NCI-H187 (cell line): ENCODE measurements at regions not wholly inside any gene's neighbourhood (a gene's known extent, or its start where the extent isn't known, plus 50 kb on each side); places are given as distances from the start of the nearest gene placed in this dataset.

Source experiments
- DNase-seq, 2 experiments: peaks; one replicate each; lab custom pipeline; 2025; lab: John Stamatoyannopoulos, UW

DNA sequence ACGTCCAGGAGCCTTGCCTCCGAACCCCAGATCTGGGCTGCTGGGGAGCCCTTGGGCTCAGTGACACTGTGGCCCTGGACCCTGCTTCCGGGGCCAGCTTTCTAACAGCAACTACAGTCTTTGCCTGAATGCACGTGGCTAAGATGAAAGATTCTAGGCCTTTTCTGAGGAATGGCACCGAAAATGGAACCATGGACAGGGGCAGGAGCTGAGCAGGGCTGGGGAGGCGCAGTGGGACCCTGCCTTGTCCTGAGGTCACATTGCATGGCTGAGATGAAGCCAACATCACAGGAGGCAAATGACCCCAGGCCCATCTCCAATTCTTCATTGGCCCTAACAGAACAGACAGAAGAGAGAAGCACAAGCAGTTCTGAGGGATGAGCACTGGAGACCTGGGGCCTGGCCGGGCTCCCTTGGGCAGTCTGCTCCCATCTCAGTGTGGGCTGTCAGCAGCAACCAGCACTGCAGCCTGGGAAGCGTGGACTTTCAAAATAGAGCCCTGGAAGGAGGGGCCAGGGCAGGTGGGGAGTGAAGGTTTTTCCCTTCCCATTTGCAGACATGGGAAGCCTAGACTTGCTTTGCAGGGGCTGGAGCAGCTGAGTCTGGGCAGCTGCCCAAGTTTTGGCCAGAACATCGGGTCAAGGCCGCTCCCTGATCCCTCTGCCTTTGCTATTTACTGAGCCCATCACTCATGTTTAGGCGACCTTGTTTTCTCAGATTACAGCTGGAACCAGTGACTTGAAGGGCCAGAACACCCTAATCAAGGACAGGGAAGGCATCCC is 114.4 kb upstream of the TCERG1L start:
- DNase-seq = no peak

DNA sequence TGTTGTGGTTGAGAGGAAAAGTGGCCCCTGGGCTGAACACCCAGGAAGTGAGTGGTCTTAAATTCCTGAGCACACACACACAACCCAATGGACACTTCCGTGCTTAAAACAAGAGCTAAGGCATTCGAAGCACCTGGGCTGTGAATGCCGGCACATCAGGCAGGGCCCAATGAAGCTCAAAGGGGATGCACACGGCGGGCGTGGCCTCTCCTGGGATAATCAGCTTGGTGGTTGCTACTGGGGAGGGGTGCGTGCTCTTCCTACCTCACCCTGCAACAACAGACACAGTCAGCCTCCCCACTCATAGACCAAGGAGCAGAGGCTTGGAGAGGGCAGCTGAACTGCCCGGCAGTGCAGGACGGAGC is 115.0 kb upstream of the TCERG1L start:
- no peak for DNase-seq

DNA sequence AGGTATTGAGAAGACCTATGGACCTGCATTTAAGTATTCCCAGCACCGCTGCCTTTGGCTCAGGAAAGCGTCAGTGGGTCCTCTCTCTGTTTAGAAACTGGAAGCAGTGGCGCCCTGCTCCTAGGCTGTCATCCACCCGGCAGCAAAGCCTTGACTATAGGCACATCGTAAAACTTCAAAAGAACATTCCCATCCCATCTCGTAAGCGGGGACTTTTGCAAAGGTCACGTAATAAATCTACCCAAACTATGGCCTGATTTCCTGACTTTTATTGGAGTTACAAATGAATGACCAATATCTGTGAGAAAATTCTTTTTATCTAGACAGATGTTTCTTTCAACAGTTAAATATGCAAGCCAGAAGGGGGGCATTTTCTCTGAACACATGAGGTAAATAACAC is 115.8 kb upstream of the TCERG1L start:
- DNase-seq = no peak

DNA sequence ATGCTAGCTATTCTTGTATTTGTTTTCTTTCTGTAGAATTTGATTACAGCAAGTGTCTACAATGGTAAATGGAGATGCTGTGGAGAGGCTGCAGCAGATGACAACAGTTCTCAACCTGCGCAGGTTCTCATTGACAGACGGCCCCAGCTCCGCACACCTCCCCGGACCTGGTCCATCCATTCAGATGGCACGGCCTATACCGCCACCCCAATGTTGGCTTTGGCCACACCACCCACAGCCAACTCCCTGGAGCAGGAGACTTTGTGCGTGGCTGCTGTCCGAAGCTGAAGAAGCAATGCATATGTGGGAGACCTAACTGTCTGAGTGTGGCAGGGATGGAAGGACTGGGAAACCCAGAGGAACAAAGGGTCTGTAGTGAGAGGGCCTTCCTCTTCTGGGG is 116.4 kb upstream of the TCERG1L start:
- no peak for DNase-seq

DNA sequence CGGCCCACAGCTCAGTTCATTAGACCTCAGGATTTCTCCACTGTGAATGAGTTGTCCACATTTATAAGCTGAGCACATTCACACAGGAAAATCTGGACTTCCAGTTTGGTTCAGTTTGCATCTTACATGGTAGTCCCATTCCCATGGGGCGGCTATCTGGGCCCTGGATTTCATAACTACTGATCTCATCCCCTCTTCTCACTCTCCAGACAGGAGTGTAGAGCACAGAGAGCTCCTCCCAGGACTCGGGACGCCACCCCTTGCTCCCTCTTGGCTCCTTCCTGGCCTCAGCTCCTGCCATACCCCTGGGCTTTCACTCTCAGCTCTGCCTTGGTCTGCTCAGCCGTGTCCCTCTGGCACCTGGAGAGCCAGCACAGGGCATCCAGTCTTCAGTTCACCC is 117.6 kb upstream of the TCERG1L start:
- DNase-seq = no peak

DNA sequence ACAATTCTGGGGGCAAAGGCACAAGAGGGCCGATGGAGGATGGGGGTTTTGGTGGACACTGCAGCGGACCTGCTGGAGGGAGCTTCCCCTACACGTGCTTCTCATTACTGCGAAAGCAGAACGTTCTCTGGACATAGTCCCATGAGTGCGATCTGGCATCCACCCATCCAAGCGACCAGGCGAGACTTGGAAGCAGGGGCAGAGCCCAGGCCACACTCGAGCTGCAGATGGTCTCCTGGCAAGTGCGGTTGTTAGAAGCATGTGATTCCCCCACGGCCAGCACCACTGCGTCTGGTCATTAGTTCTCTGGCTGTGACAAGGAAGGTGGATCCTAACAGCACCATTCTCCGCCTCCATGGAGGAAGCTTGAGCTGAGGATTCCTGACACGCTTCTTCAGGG is 118.4 kb upstream of the TCERG1L start:
- no peak for DNase-seq

DNA sequence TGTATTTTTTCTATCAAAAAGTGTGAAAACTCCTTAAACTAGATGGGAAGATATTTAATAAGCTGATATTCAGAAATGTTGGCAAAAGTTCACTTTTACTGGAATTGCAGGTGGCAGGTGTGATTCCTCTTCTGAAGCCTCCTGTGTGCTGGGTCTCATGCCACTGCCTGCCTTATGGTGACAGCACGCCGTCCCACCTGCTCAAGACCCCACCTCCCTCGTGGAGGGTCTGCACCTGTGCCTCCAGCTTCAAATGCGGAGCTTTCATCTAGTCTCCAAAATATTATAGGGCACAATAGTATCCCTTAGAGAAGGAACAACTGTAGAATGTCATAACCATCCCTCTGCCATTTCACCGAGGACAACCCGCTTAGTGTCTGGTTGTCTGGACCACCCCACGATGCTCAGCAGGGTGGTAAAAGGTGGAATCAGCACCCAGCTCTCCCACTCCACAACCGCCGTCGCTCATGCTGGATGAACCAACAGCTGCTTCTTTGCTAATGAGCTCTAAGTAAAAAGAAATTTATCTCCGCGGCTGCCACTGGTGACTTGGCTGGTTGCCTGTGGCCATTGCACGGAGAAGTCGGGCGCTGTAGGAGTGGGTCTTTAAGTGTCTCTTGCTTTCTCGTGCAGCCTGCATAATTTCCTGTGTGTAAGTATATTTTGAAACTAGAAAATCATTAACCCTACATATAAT is 119.3 kb upstream of the TCERG1L start:
- no peak for DNase-seq

DNA sequence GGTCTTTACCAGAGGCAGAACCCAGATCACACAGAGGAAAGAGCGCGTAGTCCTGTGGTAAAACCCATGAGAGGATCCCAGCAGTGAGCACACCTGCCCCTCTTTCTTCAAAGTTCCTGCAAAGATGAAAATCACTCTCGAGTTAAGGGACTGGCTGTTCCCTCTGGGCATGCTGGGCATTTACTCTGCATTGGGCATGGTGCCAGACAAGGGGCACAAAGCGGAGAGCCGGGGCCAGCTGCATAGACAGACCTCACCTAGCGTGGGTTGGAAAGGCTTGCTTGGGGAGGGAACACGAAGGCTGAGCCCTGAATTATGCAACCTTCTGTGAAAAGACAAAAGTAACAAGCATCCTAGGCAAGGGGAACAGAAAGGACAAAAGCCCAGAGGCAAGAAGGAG is 120.0 kb upstream of the TCERG1L start:
- DNase-seq = no peak

DNA sequence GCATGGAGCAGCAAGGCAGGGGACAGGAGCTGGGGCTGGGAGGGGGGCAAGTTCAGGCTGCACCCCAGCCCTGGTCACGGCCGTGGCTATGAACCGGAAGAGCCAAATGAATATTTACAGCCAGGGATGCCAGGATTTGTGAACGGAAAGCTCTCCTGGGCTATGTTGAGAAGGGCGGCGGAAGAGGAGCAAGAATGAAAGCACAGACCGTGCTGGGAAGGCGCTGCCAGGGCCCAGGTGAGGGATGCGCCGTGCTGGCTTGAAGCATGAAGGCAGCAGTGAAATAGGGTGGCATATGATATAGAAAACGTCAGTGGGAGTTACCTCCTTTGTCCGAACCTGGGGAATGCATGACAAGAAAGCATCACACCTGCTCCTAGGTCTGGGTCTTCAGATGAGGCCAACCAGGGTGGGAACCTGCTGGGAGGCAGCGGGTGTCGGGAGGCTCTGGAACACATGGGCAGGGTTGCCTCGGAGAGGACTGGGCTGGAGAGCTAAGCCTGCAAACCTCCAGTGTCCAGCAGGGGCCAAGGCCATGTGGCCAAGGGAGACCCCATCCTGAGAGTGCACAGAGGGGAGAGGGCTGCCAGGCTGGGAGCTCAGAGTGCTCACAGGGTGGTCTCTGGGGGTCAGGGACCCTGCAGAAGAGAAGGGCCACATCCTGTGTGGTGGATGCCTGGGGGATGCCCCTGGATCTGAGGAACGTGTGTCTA is 120.6 kb upstream of the TCERG1L start:
- DNase-seq = no peak

DNA sequence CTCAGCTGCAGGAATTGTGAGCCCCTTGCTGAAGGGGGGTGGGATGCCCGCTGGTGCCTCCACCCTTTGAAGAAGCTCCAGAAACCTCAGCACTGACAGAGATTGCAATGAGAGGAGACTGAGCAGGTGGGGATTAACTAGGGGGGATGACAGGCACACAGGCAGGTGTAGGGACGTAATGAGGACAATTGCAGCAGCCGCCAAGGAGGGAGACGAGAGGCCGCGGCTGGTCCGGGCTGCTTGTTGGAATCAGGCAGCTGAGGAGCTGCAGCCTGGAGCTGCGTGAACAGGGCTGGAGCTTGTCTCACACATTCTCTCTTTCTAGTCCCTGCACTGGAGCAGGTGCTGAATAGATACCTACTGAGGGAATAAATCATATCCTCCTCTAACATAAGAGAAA is 122.0 kb upstream of the TCERG1L start:
- no peak for DNase-seq

DNA sequence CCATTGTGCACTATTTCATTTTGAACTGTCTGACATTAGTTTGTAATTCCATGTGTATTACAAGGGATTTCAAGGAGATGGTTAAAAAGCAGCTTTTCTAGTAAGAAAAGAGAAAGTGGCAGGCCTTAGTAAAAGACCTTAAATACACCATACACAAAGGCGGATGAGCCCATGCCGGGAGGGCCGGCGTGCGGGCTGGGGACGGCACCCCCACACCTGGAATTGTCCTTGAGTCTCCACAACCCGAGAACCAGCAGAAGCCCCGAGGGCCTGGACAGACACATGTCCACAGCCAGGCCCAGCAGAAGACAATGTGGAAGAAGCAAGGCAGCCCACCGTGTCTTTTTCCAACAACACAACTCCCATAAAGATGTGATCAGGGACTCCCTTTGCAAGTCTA is 123.7 kb upstream of the TCERG1L start:
- DNase-seq = no peak

DNA sequence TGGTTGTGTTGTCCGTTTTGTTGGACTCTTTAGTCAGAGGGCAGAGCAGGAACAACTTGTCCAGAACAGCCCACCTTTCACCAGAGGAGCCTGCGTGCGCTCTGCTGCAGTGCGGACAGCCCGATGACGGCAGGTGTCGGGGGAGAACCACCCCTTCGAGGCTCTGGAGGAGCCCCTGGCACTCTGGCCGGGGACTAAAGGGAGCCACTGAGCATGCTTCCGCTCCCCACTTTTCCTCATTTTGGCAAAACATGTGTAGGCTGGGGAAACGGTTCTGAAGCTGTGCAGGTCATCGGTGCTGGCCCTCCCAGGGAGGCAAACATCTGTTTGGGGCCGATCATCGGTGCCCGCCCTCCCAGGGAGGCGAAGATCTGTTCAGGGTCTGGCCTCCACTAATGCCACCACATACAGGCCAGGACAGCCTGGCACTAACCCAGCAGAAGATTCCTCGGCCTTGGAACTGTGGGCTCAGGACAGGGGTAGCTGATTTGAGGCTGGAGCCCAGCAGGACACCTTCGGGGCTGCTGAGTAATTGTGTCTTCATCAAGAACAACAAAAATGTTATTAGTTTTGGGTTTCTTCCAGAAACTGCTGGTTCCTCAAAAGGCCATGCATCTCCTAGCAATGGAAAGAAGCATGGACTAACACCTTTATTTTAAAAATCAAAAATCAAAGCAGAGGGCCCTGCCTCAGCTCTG is 124.4 kb upstream of the TCERG1L start:
- no peak for DNase-seq

DNA sequence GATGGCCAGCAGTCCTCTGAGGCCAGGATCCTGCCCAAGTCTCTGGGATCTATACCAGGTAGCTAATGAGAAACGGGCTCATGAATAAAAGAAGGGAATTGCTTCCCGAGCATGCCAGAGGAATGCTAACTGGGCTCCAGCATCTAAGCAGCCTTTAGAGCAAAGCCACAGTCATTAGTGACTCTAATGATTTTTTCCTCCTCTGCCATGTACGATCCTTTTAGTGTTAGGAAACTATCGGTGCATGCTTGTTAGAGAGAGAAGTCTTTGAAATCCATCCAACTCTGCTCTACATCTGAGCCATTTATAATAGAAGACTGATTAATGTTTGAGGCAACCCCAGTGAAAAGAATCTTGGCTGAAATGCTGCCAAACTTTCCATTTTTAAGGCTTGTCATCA is 124.9 kb upstream of the TCERG1L start:
- DNase-seq = no peak

DNA sequence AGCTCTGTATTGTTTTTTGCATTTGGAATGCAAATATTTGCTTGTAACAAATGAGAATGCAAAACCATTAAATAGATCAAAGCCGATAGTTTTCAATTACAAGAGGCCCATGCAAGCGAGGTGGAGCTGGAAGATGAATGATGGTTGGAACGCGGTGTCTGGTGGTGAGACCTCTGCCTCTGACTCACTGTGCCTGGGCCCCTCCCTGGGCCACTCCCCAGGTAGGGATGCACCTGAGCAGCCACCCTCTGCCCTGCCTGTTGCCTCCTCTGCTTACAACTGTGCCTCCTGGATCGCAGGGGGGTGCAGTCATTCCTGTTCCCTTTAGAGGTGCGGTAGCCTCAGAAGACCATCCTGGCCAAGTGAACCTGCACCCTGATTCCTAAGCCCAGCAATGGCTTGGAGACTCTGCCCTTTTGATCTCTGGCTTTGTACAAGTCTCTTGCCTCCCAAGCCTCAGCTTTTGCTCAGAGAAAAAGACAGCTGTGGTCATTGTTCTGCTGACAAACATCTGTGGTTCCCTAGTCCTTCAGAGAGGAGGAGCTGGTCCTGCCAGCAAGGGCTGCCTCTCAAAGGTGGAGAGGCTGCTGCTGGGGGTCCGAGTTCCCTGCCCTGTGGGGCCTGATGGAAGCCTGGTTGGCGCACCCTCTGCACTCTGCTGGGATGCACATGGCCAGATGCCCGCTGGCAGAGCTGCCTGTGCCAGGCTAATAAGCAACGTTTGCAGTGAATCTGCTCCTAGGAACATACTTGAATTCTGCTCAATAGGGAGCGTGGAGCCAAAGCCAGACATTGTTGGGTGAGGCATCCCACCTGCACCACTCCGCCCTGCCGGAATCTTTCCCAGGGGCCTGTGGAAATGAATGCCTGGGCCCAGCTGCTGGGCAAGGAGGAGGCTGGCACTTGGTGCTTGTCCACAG is 126.3 kb upstream of the TCERG1L start:
- no peak for DNase-seq

DNA sequence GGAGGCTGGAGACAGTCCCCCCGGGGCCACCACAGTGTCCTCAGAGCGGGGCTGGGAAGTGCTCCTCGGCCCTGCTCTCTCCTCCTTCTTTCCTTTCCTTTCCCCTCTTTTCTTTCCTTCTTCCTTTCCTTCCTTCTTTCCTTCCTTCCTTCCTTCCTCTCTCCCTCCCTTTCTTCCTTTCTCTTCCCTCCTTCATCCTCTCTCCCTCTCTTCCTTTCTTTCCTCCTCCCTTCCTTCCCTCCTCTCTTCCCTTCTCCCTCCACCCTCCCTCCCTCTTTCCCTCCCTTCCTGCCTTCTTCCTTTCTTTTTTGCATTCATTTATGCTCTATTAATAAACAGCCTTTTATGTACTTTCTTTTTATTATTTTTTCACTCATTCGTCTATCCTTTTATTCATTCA is 127.1 kb upstream of the TCERG1L start:
- no peak for DNase-seq

DNA sequence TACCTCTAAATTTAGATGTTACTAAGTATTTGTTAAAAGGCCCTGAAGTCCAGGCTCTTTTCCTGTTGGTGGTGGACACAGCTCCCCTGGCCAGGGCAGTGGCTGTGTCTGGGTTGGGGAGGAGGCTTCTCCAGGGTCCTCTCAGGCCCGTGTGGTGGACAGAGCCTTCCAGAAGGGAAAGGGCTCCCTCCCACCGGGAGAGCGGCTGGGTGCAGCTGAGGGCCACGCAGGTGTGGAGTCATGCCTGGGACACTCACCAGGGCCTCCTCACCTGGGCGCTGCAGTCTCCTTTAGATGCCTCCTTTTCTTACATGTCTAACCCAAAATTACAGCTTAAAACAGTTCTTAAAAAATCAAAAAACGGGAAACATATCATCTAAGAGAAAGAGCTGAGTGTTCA is 128.2 kb upstream of the TCERG1L start:
- DNase-seq = no peak

DNA sequence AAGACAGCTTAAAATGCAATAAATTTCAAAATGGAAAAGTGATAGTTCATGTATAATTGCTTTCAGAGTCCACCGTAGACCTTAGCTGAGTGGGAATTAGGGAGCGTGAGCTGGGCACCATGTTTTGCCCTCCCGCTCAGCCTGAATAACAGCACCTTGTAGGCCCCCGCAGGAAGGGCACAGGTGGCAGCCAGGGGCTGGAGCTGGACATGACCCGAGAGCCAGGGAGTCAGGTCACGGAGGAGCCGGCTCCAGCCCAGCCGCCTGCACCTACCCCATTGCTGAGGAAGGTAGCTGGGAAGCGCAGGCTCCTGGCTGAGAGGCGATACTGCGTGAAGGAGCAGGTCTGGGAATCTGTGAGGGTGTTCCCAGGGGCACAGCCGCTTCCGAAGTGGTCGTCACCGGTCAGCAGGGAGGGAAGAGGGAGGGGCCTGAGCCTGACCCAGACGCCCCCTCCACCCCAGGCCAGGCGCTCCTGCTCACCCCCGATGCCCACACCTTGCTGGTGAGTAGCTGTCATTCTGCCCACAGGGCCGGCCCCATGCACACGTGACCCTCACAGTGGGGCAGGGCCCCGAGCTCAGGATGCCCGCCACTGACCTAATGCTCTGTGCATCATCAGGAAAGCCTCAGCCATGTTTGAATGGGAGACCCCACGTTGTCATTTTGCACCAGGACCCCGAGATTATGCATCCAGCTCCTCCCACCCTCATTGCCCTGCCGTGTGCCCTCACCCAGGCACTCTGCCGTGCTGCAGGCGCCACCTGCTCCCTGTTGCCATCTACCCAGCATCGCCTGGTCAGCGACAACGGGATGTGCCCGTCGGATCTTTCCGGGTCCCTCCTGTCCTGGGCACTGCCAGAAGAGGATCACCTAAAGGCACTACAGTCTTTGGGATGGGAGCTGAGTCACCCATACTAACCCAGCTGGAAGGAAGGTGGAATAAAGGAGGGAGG is 129.2 kb upstream of the TCERG1L start:
- DNase-seq = no peak

DNA sequence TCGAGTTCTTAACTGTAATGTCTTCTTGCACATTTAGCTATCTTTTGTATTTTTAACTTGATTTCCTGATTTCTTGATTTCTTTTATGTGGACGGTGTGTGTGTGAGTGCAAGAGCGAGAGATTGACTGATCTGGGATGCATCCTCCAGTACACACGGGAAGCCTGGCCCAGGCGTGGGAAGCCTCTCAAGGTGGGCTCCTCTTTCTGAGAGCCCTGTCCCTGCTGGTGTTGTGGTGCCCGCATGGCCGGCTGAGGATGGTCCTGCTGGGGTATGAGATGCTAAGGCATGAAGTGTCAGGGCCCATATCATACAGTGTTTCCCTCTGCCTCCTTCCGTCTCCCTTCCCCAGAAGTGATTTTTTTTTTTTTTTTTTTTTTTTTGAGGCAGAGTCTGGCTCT is 130.8 kb upstream of the TCERG1L start:
- no peak for DNase-seq

DNA sequence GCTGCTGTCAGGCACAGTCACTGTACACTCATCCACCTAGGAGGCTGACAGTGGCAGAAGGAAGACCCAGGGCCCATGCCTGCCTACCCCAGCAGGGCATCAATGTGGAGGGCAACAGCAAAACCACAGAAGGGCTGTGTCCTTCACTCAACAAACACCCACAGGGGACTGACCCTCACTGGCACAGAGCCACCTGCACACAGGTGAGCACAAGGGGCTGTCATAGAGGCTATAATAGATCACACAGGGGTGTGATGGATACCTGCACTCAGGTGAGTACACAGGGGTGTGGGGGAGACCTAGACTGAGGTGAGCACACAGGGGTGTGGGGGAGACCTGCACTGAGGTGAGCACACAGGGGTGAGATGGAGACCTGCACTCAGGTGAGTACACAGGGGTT is 132.8 kb upstream of the TCERG1L start:
- DNase-seq = no peak

DNA sequence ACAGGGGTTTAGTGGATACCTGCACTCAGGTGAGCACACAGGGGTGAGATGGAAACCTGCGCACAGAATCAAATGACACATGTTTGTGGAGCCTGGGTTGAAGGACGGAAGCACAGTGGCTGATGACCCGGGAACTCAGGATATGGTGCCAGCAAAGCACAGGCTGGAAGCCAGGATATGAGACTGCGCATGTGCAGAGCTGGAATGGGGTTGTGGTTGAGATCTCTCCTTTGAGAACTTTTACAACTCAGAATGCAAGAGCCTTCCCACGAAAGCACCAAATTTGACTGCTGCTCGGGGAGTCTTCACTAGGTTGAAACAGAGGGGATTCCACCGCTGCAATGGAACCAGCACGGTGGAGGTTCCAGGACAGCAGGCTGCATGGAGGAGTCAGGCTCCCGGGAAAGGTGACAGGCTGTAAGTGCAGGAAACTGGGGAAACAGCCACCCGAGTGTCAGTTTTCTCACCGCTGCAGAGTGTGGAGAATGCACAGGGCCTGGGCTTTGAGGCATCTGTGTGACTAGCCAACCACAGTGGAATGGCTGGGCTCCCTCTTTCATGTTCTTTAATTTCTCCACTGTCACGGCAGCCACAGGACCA is 133.4 kb upstream of the TCERG1L start:
- no peak for DNase-seq
